ENCODE measurements at regions not wholly inside any gene's neighbourhood (a gene's known extent, or its start where the extent isn't known, plus 50 kb on each side); places are given as distances from the start of the nearest gene placed in this dataset.

DNA sequence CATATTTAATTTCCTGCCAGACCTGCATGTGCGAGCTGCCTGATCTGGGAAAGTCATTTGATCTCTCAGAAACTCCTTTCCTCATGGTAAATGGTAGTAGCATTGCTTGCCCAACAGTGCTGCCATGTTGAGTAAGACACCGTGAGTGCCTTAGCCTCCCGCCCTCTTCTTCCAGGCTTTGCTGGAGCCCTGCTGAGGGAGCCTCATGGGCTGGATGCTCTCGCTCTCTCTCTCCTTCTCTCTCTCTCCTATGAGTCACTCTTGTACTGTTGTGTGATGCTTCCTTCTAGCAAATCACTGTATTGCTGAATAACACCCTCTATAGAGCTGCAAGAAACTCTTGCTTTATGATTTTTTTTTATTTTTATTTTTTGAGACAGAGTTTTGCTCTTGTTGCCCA, 365.5 kb downstream of the UQCRFS1 start:
- Histone ChIP-seq H3K4me3 (no peak overlapping the region), H3K27ac (no peak overlapping the region), H3K9me3 (peaks cover 0 to 11% (median 0%) of the 10 kb centered on the region in 8 donors), H3K36me3 (no peaks in the 10 kb centered on the region), H3K4me1 (no peaks in the 10 kb centered on the region), H3K27me3 (replicated peaks in 1 of 7) (peaks cover 0 to 7% (median 0%) of the 10 kb centered on the region in 7 donors)
- WGBS, 5 donors = 75 to 86% (median 80%) methylated on average over 4 of the region's 4 CpGs
- intact Hi-C loops (cut with DNase I; ENCODE audit: low total_unique reads) = no loop called here
- TF ChIP-seq POLR2A (IDR thresholded peaks at IDR 0.05) = no peak
- TF ChIP-seq CTCF (IDR thresholded peaks at IDR 0.05 in 8 of 11, conservative IDR thresholded peaks at IDR 0.05 in 3 of 11) = no peak
- TF ChIP-seq POLR2AphosphoS5 (IDR thresholded peaks at IDR 0.05) = no peak
- DNase-seq = no peak

GRCh38 chr19:28846094-28846812, 366.7 kb downstream of the UQCRFS1 start:
- TF ChIP-seq CTCF (IDR thresholded peaks at IDR 0.05 in 8 of 11, conservative IDR thresholded peaks at IDR 0.05 in 3 of 11) (no peak), POLR2A (IDR thresholded peaks at IDR 0.05) (no peak), POLR2AphosphoS5 (IDR thresholded peaks at IDR 0.05) (no peak)
- no peak overlapping the region for H3K27ac ChIP-seq
- peaks cover 0 to 7% (median 0%) of the 10 kb centered on the region in 7 donors for H3K27me3 ChIP-seq (replicated peaks in 1 of 7)
- no peaks in the 10 kb centered on the region for H3K4me1 ChIP-seq
- no peak overlapping the region for H3K4me3 ChIP-seq
- no peak for DNase-seq
- 93 to 97% (median 94%) methylated on average over 4 of the region's 4 CpGs for WGBS, 5 donors
- no peaks in the 10 kb centered on the region for H3K36me3 ChIP-seq
- H3K9me3 ChIP-seq = peaks cover 0 to 8% (median 0%) of the 10 kb centered on the region in 8 donors
- intact Hi-C loops (cut with DNase I; ENCODE audit: low total_unique reads) = no loop called here

GRCh38 chr19:28843761-28844492, 369.0 kb downstream of the UQCRFS1 start:
- intact Hi-C loops (cut with DNase I; ENCODE audit: low total_unique reads) = no loop called here
- Histone ChIP-seq H3K9me3 (peaks cover 0 to 7% (median 0%) of the 10 kb centered on the region in 8 donors), H3K4me1 (no peaks in the 10 kb centered on the region), H3K27me3 (replicated peaks in 1 of 7) (no peaks in the 10 kb centered on the region), H3K27ac (no peak overlapping the region), H3K36me3 (no peaks in the 10 kb centered on the region), H3K4me3 (no peak overlapping the region)
- TF ChIP-seq CTCF (IDR thresholded peaks at IDR 0.05 in 8 of 11, conservative IDR thresholded peaks at IDR 0.05 in 3 of 11) (no peak), POLR2AphosphoS5 (IDR thresholded peaks at IDR 0.05) (no peak), POLR2A (IDR thresholded peaks at IDR 0.05) (no peak)
- no peak for DNase-seq
- WGBS, 5 donors = 71 to 87% (median 74%) methylated on average over 6 of the region's 6 CpGs

GRCh38 chr19:28841531-28841930, 371.4 kb downstream of the UQCRFS1 start:
- DNase-seq = no peak
- H3K9me3 ChIP-seq = no peaks in the 10 kb centered on the region
- intact Hi-C loops (cut with DNase I; ENCODE audit: low total_unique reads) = no loop called here
- 69 to 88% (median 78%) methylated on average over 3 of the region's 3 CpGs for WGBS, 5 donors
- no peaks in the 10 kb centered on the region for H3K4me1 ChIP-seq
- no peak overlapping the region for H3K4me3 ChIP-seq
- H3K27ac ChIP-seq = no peak overlapping the region
- TF ChIP-seq POLR2A (IDR thresholded peaks at IDR 0.05) (no peak), CTCF (IDR thresholded peaks at IDR 0.05 in 8 of 11, conservative IDR thresholded peaks at IDR 0.05 in 3 of 11) (no peak), POLR2AphosphoS5 (IDR thresholded peaks at IDR 0.05) (no peak)
- no peaks in the 10 kb centered on the region for H3K27me3 ChIP-seq (replicated peaks in 1 of 7)
- no peaks in the 10 kb centered on the region for H3K36me3 ChIP-seq

Data from spleen (tissue), 11 donors.